AG09309 (cell line): ENCODE measurements at regions not wholly inside any gene's neighbourhood (a gene's known extent, or its start where the extent isn't known, plus 50 kb on each side); places are given as distances from the start of the nearest gene placed in this dataset.

Experiments
- DNase-seq: peaks from one replicate; pipeline ENCODE4 v3.0.0-alpha.2; 2010; ENCODE audit warnings: low read depth
- H3K4me3 ChIP-seq: 2 replicates; pipeline ENCODE4 v1.5.1; 2011; ENCODE audit warnings: mild to moderate bottlenecking, low read depth, low read length, moderate library complexity; ENCODE audit not compliant: control insufficient read depth
- TF ChIP-seq, protein P1 (sequence below): IDR thresholded peaks from 2 replicates; pipeline ENCODE4 v1.5.1; 2011; ENCODE audit warnings: mild to moderate bottlenecking, low read depth, low read length, inconsistent platforms; ENCODE audit not compliant: insufficient read depth, control insufficient read depth; ENCODE audit errors: missing control alignments

- DNase-seq: no peak
- H3K4me3 ChIP-seq: no peak overlapping the region
- TF ChIP-seq, protein P1, sequence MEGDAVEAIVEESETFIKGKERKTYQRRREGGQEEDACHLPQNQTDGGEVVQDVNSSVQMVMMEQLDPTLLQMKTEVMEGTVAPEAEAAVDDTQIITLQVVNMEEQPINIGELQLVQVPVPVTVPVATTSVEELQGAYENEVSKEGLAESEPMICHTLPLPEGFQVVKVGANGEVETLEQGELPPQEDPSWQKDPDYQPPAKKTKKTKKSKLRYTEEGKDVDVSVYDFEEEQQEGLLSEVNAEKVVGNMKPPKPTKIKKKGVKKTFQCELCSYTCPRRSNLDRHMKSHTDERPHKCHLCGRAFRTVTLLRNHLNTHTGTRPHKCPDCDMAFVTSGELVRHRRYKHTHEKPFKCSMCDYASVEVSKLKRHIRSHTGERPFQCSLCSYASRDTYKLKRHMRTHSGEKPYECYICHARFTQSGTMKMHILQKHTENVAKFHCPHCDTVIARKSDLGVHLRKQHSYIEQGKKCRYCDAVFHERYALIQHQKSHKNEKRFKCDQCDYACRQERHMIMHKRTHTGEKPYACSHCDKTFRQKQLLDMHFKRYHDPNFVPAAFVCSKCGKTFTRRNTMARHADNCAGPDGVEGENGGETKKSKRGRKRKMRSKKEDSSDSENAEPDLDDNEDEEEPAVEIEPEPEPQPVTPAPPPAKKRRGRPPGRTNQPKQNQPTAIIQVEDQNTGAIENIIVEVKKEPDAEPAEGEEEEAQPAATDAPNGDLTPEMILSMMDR: no peak
These were observed 80.0 kb upstream of the ERBB4 start for GRCh38 chr2:212618636-212619035.

- no peak overlapping the region for H3K4me3 ChIP-seq
- TF ChIP-seq, protein P1: no peak
- no peak for DNase-seq
These were observed 72.3 kb upstream of the ERBB4 start for GRCh38 chr2:212610872-212611425.

- H3K4me3 ChIP-seq: no peak overlapping the region
- DNase-seq: no peak
- TF ChIP-seq, protein P1: no peak
These were observed 70.9 kb upstream of the ERBB4 start for GRCh38 chr2:212609479-212609878.

DNA sequence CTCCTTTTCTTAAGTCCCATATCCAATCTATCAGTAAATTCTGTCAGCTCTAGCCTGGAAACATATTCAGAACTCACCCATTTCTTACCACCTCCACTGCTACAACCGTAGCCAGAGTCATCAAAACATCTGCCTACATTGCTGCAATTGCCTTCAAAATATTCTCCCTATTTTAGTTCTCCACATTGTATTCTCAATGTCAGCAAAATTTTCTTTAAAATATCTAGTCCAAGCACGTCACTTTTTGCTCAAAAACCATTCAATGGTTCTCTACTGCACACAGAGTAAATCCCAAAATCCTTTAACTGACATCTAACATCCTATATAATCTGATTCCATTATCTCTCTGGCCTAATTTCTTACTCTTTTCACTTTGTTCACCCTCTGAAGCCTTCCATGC is 68.5 kb upstream of the ERBB4 start:
- TF ChIP-seq, protein P1: no peak
- H3K4me3 ChIP-seq: no peak overlapping the region
- DNase-seq: no peak

GRCh38 chr2:212606232-212606631 is 67.6 kb upstream of the ERBB4 start:
- TF ChIP-seq, protein P1: no peak
- H3K4me3 ChIP-seq: no peak overlapping the region
- DNase-seq: no peak

DNA sequence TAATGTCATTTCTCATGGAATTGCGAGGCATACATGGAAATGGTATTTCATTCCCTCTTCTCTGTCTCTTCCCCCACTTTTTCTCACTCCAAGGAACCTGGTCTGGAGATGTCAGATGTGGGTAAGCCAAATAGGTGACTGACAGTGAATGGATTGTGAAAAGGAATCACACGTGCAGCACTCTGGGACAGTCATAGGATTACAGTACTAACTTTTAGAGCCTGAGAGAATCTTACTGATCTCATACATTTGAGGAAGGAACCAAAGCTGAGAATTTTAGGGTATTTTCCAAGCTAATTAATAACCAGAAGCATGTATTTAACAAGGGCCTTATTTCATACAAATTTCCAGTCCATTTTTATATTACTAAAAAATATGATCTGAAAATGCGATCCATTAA is 58.1 kb upstream of the ERBB4 start:
- no peak for DNase-seq
- TF ChIP-seq, protein P1: no peak
- H3K4me3 ChIP-seq: no peak overlapping the region

- DNase-seq: no peak
- TF ChIP-seq, protein P1: no peak
- H3K4me3 ChIP-seq: no peak overlapping the region
These were observed 57.7 kb upstream of the ERBB4 start for GRCh38 chr2:212596276-212596675.
